ENCODE measurements at regions not wholly inside any gene's neighbourhood (a gene's known extent, or its start where the extent isn't known, plus 50 kb on each side); places are given as distances from the start of the nearest gene placed in this dataset.
"Not testable (repeated sequence)": the region's sequence is repeated elsewhere in the genome, so short reads cannot be mapped to it uniquely, and the experiment has no call there.

DNA sequence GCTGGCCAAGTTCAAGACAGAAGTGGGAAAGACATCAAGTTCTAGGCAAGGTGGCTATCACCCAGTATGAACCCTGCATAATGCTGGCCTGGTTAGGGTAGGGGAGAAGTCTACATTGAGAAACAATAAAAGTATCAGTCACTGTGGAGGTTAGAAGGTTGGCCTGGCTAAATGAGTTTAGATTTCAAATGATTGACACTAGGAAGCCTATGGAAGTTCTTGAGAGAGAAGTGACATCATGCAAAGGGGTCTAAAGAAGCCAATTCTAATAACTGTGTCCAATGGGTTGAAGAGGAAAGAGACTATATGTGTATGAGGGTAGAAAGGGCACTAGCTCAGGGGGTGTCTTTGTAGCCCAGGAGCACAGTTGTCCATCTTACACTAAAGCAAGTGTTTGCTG, 98.5 kb upstream of the MBIP start:
- DNase-seq (ENCODE audit: low read depth in 4 of 4, low spot score in 3 of 4), result no peak

DNA sequence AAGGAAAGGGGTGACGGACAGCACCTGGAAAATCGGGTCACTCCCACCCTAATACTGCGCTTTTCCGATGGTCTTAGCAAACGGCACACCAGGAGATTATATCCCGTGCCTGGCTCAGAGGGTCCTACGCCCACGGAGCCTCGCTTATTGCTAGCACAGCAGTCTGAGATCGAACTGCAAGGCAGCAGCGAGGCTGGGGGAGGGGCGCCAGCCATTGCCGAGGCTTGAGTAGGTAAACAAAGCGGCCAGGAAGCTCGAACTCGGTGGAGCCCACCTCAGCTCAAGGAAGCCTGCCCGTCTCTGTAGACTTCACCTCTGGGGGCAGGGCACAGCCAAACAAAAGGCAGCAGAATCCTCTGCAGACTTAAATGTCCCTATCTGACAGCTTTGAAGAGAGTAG, 91.5 kb upstream of the MBIP start:
- DNase-seq (ENCODE audit: low read depth in 4 of 4, low spot score in 3 of 4), result not testable (repeated sequence)

DNA sequence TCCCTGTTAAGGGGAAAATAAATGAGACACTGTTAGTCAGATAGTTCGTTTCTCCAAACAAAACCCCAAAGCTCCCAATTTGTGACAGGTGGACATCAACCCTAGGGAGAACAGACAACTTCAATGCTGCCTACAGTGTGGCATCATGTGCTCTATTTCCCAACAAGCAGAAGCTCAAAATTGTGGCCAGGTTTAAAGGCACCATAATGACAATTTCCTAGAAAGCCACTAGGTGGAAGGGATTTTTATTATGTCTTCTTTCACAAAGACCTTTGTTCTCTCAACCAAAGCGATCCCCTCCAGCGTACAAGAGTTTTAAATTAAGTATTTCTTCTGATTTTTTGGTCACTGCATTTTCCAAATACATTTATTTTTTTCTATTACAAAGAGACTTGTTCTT, 88.0 kb upstream of the MBIP start:
- DNase-seq (ENCODE audit: low read depth in 4 of 4, low spot score in 3 of 4), result no peak

DNA sequence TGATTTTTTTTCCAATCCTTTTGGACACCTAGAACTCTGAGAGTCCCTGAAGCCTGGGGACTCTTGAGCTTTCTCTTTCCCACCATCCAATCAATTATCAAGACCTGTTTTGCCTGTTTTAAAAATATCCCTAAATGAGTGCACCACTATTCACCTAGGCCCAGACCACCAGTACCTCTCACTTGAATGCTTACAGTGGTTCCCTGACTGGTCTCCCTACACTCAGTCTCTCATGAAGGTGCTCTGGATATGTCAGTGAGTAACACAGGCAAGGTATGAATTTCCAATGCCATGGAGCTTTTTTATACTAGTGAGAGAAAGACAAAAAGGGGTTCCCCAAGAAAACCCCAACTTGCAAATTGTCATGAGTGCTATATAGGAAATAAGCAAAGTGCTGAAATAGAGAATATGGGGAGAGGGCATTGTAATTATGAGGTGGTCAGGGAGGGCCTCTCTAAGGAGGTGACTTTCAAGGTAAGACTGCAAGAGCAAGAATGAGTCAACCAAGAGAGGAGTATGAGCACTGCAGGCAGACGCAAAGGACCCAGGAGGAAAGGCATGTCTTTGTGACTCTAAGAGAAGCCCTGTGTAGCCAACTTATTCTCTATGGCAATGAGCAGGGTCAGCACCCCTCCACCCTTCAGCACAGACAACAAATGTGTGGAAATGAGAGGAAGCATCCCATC, 85.3 kb upstream of the MBIP start:
- DNase-seq (ENCODE audit: low read depth in 4 of 4, low spot score in 3 of 4), result no peak

DNA sequence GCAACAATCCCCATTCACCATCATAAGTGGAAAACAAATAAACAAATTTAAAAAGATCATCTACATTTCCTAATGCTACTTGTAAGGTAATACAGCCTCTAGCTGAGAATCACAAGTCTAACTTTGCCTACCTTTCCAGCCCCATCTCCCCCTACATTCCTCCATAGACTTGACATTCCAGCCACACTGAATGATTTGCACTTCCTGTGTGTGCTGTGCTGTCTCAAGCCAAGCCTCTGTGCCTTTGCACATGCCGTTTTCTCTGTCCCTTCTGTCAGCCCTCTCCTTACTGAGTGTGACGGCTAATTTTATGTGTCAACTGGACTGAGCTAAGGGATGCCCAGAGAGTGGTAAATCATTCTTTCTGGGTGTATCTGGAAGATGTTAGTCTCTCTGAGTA, 82.4 kb upstream of the MBIP start:
- DNase-seq (ENCODE audit: low read depth in 4 of 4, low spot score in 3 of 4), result no peak

DNA sequence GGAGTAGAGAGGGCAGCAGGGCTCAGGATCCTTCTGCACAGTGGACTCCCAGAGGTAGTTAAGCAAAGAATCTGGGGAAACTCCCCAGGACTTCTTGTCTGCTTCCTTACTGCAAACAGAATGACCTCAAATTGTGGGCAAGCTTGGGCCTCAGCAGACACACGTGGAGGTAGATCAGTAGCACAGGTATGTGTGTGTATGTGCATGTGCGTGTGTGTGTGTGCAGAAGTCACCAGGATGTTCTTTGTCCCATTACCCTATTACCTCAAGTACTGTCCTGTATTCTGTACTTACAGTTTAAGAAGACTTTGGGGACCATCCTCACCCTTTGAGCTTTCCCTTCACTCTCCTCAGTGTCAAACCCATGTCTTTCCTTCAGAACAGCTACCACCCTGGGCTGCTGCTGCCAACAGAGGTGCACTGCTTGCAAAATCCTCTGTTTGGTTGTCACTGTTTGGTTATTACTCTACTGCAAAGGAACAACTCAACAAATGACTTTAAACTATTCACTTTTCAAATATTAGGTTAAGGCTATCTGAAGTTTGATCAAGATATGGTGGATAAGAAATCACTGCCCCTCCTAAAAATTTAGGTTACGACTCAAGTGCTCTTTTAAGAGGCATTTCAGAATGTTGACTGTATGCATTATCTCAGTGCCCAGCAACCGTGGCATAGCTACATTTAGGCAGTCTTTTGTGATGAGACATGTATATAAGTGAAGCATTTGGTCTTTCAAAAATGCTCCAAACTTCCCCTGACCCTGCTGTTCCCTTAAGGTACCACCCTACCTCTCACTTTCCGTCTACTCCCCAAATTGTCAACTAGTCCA, 78.2 kb upstream of the MBIP start:
- no peak for DNase-seq (ENCODE audit: low read depth in 4 of 4, low spot score in 3 of 4)

DNA sequence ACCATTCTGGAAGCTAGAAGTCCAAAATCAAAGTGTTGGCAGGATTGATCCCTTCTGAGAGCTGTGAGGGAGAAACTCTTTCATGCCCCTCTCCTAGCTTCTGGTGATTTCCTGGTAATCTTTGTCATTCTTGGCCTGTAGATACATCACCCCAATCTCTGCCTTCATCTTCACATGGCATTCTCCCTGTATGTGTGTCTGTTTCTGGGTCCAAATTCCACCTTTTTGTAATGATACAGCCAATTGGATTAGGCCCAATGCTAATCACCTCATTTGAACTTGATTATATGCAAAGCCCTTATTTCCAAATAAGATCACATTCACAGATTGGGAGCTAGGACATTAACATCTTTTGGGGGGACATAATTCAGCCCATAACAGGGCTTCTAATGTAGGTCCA, 76.9 kb upstream of the MBIP start:
- no peak for DNase-seq (ENCODE audit: low read depth in 4 of 4, low spot score in 3 of 4)

DNA sequence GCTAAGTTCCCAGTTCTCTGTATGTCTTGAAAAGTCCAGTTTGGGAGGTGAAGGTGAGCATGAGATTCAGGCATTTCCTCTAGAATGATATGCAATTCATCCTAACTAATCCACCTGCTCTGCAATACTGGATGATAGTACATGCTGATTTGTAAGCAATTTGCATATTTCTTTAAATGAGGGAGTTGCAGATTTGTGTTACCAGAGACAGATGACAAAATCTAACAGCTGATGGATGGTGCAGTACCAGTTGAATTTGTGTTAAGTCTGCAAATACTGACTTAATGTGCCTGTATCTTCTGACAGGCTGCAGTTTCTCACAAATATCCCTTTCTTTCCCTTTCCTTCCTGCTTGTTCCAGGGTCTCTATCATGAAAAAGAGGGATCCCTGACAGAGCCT, 76.4 kb upstream of the MBIP start:
- no peak for DNase-seq (ENCODE audit: low read depth in 4 of 4, low spot score in 3 of 4)

DNA sequence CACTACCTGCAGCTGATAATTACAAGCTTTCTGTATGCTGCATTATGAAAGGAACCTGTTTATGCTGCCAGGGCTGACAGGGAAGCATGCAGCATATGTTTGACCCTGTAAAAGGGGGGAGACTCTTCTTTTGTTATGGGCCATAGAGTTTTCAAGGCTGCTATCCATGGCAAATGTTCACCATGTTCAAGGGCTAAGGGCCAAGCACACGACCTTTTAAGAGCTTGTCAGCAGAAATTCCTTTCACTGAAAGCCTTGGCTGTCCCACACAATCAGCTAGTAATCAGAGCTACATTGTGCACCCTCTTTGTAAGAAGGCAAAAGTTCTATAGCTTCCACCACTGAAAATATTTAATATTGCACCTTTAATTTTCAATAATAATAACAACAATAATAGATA, 74.2 kb upstream of the MBIP start:
- DNase-seq (ENCODE audit: low read depth in 4 of 4, low spot score in 3 of 4), result no peak

DNA sequence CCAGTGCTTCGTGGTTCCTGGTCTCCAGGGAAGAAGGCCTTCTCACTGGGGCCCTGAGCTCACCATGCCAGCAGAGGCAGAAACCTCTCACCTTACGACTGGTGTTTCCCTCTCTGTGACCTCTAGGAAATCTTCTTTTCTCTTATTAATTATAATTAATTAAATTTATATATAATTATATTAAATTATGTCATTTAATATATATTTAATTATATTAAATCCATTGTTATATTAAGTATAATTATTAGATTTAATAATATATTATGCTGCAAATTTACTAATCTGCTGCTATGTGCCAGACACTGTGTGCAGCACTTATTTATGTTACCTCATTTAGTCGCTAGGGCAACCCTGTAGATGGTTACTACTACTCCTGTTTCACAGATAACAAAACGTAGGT, 70.3 kb upstream of the MBIP start:
- no peak for DNase-seq (ENCODE audit: low read depth in 4 of 4, low spot score in 3 of 4)

DNA sequence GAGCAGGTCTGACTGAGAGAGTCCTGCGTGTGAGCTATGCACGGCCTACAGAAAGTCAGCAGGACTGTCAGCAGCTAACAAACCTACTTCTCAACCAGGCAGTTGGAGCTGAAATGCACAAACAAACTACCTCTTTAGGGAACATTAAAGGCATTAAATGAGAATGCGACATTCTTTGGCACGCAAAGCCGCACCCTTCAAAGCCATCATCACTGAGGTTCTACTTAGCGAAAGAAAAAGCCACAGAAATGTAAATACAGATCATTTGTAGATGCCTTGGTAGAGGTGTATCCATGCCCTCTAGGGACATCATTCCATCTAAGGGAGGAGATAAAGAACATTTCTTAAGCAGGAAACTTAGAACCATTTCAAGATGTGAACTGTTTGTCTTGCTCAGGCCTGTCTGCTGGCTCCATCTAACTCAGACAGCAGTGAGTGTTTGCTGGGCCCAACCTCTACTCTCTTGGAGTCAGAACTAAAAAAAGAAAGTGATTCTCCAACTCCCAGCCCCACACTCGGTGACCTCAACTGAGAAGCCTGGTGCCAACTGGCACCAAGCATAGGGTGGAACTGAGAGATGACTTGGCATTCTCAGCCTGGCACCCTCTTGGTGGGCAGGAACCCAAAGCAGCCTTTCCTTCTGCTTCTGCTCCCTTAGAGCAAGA, 63.5 kb upstream of the MBIP start:
- no peak for DNase-seq (ENCODE audit: low read depth in 4 of 4, low spot score in 3 of 4)

GRCh38 chr14:36373982-36374673, 53.7 kb upstream of the MBIP start:
- DNase-seq (ENCODE audit: low read depth in 4 of 4, low spot score in 3 of 4), result peak; percentile 41 to 62 (median 48)

Measured in left renal pelvis (tissue), 4 donors.